ENCODE measurements at regions not wholly inside any gene's neighbourhood (a gene's known extent, or its start where the extent isn't known, plus 50 kb on each side); places are given as distances from the start of the nearest gene placed in this dataset.
A peak's percentile ranks its signal among the peaks of the same experiment; 100 is the strongest.
"Not testable (repeated sequence)": the region's sequence is repeated elsewhere in the genome, so short reads cannot be mapped to it uniquely, and the experiment has no call there.

DNA sequence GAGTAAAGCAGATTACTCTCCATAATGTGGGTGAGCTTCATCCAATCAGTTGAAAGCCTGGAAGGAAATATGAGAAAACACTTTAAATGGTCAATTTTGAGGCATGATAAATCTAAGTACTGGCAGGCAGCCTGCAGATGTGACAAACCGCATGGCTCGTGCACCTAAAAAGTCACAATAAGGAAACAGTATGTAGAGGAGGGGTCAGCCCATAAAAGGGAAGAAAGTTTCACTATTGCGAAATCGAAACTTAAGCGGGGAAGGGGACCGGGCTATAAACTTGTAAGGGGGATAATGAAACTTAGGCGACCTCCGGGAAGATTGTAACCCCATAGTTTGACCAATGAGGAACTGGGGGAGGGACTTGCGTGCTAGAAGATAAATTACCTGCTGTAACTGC lies 109.8 kb downstream of the PLPPR4 start:
- H3K4me1 ChIP-seq (ENCODE audit: control insufficient read depth in 2 of 2, insufficient read depth in 2 of 2, low read length in 2 of 2): no peaks in the 10 kb centered on the region

DNA sequence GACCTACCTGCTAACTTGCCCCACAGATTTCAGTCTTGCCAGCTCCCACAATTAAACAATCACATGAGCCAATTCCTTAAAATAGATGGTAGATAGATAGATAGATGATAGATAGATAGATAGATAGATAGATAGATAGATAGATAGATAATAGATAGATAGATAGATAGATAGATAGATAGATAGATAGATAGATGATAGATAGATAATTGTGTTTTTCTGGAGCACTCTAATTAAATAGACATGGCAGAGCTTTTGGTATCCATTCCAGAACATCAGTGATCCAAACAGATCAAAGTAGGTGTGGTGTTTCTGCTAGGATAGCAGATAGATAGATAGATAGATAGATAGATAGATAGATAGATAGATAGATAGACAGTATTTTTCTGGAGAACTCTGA lies 110.4 kb downstream of the PLPPR4 start:
- not testable (repeated sequence) for ATAC-seq; H3K36me3 ChIP-seq (ENCODE audit: control insufficient read depth in 2 of 3, insufficient read depth in 3 of 3, low read length in 3 of 3); H3K9me3 Mint-ChIP-seq

More for the DNA sequence above, 109.8 kb downstream of the PLPPR4 start:
- no peaks in the 10 kb centered on the region for H3K27me3 ChIP-seq (ENCODE audit: control insufficient read depth in 2 of 2, insufficient read depth in 2 of 2, low read length in 2 of 2)
- ATAC-seq (no peak), DNase-seq (no peak)
- Mint-ChIP-seq H3K36me3 (no peaks in the 10 kb centered on the region), H3K27me3 (peaks cover 0 to 8% (median 0%) of the 10 kb centered on the region in 5 donors), H3K4me3 (peak overlapping the region in 3 of 10 donors; percentile 27 to 46 (median 32)), H3K9me3 (peaks cover 0 to 2% (median 0%) of the 10 kb centered on the region in 11 donors), H3K4me1 (peaks cover 0 to 7% (median 3%) of the 10 kb centered on the region in 7 donors), H3K27ac (no peak overlapping the region)
- H3K4me3 ChIP-seq (ENCODE audit: low read length): no peak overlapping the region
- ChIA-PET POLR2A (no interaction called here), CTCF (no interaction called here)
- no peaks in the 10 kb centered on the region for H3K9me3 ChIP-seq (ENCODE audit: control insufficient read depth in 2 of 3, low read length in 3 of 3)
- intact Hi-C loops (cut with micrococcal nuclease): no loop called here
- no peaks in the 10 kb centered on the region for H3K36me3 ChIP-seq (ENCODE audit: control insufficient read depth in 2 of 3, insufficient read depth in 3 of 3, low read length in 3 of 3)
- H3K27ac ChIP-seq (ENCODE audit: low read depth, low read length): no peak overlapping the region

DNA sequence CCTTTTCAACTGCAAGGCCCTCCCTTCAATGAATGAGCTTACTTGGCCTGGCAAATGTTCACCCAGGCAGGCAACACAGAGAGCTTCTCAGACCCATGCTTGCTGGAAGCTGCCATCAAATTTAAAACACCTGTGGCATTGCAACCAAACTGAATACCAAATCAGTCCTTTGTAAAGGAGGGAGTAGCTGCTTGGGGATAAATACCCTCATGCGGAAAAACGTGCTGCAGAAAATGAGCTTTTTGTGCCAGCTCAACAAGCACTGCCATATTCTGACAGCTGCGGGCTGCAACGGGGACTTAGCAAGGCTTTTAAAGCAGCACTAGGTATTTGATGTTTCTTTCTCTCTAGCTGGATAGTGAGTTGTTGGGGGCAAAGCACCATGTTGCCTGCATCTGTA lies 119.7 kb downstream of the PLPPR4 start:
- Mint-ChIP-seq H3K27me3 (peaks cover 0 to 4% (median 4%) of the 10 kb centered on the region in 5 donors), H3K36me3 (no peaks in the 10 kb centered on the region)
- no peaks in the 10 kb centered on the region for H3K27me3 ChIP-seq (ENCODE audit: control insufficient read depth in 2 of 2, insufficient read depth in 2 of 2, low read length in 2 of 2)

More for the DNA sequence above, 110.4 kb downstream of the PLPPR4 start:
- CTCF ChIA-PET; H3K4me3 ChIP-seq (ENCODE audit: low read length); H3K27me3 Mint-ChIP-seq; intact Hi-C loops (cut with micrococcal nuclease); H3K9me3 ChIP-seq (ENCODE audit: control insufficient read depth in 2 of 3, low read length in 3 of 3); H3K4me1 ChIP-seq (ENCODE audit: control insufficient read depth in 2 of 2, insufficient read depth in 2 of 2, low read length in 2 of 2); POLR2A ChIA-PET; H3K27me3 ChIP-seq (ENCODE audit: control insufficient read depth in 2 of 2, insufficient read depth in 2 of 2, low read length in 2 of 2); H3K36me3 Mint-ChIP-seq; H3K4me1 Mint-ChIP-seq; DNase-seq; H3K4me3 Mint-ChIP-seq; H3K27ac Mint-ChIP-seq; H3K27ac ChIP-seq (ENCODE audit: low read depth, low read length): not testable (repeated sequence)

DNA sequence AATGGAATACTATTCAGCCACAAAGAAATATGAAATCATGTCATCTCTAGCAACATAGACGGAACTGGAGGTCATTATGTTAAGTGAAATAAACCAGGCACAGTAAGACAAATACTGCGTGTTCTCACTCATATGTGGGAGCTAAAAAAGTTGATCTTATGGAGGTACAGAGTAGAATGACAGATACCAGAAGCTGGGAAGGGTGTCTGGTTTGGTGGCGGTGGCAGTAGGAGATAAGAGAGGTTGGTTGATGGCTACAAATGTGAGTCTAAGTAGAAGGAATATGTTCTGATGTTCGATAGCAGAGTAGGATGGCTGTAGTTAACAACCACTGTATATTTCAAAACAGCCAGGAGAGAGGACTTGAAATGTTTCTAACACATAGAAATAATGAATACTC lies 121.6 kb downstream of the PLPPR4 start:
- CTCF ChIA-PET: no interaction called here
- Histone ChIP-seq H3K36me3 (ENCODE audit: control insufficient read depth in 2 of 3, insufficient read depth in 3 of 3, low read length in 3 of 3) (no peaks in the 10 kb centered on the region), H3K4me3 (ENCODE audit: low read length) (no peak overlapping the region), H3K27ac (ENCODE audit: low read depth, low read length) (no peak overlapping the region), H3K4me1 (ENCODE audit: control insufficient read depth in 2 of 2, insufficient read depth in 2 of 2, low read length in 2 of 2) (no peaks in the 10 kb centered on the region), H3K9me3 (ENCODE audit: control insufficient read depth in 2 of 3, low read length in 3 of 3) (no peaks in the 10 kb centered on the region), H3K27me3 (ENCODE audit: control insufficient read depth in 2 of 2, insufficient read depth in 2 of 2, low read length in 2 of 2) (no peaks in the 10 kb centered on the region)
- intact Hi-C loops (cut with micrococcal nuclease): no loop called here
- no peaks in the 10 kb centered on the region for H3K4me1 Mint-ChIP-seq
- DNase-seq (no peak), ATAC-seq (no peak)
- peaks cover 0 to 4% (median 4%) of the 10 kb centered on the region in 5 donors for H3K27me3 Mint-ChIP-seq
- POLR2A ChIA-PET: no interaction called here
- H3K9me3 Mint-ChIP-seq: peaks cover 0 to 10% (median 4%) of the 10 kb centered on the region in 11 donors
- no peak overlapping the region for H3K27ac Mint-ChIP-seq
- H3K4me3 Mint-ChIP-seq: no peak overlapping the region
- no peaks in the 10 kb centered on the region for H3K36me3 Mint-ChIP-seq

More for the DNA sequence above, 119.7 kb downstream of the PLPPR4 start:
- Histone ChIP-seq H3K4me1 (ENCODE audit: control insufficient read depth in 2 of 2, insufficient read depth in 2 of 2, low read length in 2 of 2) (no peaks in the 10 kb centered on the region), H3K27ac (ENCODE audit: low read depth, low read length) (no peak overlapping the region), H3K9me3 (ENCODE audit: control insufficient read depth in 2 of 3, low read length in 3 of 3) (no peaks in the 10 kb centered on the region), H3K4me3 (ENCODE audit: low read length) (no peak overlapping the region), H3K36me3 (ENCODE audit: control insufficient read depth in 2 of 3, insufficient read depth in 3 of 3, low read length in 3 of 3) (no peaks in the 10 kb centered on the region)
- Mint-ChIP-seq H3K4me1 (no peaks in the 10 kb centered on the region), H3K4me3 (no peak overlapping the region), H3K9me3 (peaks cover 0 to 10% (median 4%) of the 10 kb centered on the region in 11 donors), H3K27ac (no peak overlapping the region)
- ChIA-PET POLR2A (no interaction called here), CTCF (no interaction called here)
- no peak for DNase-seq
- intact Hi-C loops (cut with micrococcal nuclease): no loop called here
- ATAC-seq: no peak

DNA sequence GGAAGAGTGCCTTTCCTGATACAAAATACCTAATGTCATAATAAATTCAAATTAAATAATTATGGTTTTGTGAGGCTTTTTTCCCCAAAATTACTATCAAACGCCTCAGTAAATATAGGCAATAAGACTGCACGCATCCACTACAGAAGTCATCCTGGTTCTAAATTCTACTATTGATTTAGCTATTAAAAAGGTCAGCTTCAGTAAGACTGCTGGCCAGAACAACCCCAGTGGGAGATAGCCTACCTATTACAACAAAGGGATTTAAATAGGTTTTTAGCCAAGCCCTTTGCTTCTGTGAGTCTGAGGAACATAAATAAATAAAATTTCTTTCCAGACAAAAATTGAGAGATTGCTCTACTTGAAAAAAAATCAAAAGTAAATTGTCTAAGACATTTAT lies 132.1 kb downstream of the PLPPR4 start:
- Mint-ChIP-seq H3K9me3 (peaks cover 0 to 4% (median 0%) of the 10 kb centered on the region in 11 donors), H3K27ac (no peak overlapping the region), H3K4me3 (no peak overlapping the region), H3K27me3 (peaks cover 0 to 16% (median 8%) of the 10 kb centered on the region in 5 donors), H3K36me3 (no peaks in the 10 kb centered on the region), H3K4me1 (no peaks in the 10 kb centered on the region)
- H3K27me3 ChIP-seq (ENCODE audit: control insufficient read depth in 2 of 2, insufficient read depth in 2 of 2, low read length in 2 of 2): peaks cover 0 to 1% of the 10 kb centered on the region in 2 donors
- DNase-seq (no peak), ATAC-seq (no peak)
- H3K36me3 ChIP-seq (ENCODE audit: control insufficient read depth in 2 of 3, insufficient read depth in 3 of 3, low read length in 3 of 3): no peaks in the 10 kb centered on the region
- no peaks in the 10 kb centered on the region for H3K4me1 ChIP-seq (ENCODE audit: control insufficient read depth in 2 of 2, insufficient read depth in 2 of 2, low read length in 2 of 2)
- H3K9me3 ChIP-seq (ENCODE audit: control insufficient read depth in 2 of 3, low read length in 3 of 3): no peaks in the 10 kb centered on the region
- H3K4me3 ChIP-seq (ENCODE audit: low read length): no peak overlapping the region
- ChIA-PET POLR2A (no interaction called here), CTCF (no interaction called here)
- intact Hi-C loops (cut with micrococcal nuclease): no loop called here
- no peak overlapping the region for H3K27ac ChIP-seq (ENCODE audit: low read depth, low read length)

DNA sequence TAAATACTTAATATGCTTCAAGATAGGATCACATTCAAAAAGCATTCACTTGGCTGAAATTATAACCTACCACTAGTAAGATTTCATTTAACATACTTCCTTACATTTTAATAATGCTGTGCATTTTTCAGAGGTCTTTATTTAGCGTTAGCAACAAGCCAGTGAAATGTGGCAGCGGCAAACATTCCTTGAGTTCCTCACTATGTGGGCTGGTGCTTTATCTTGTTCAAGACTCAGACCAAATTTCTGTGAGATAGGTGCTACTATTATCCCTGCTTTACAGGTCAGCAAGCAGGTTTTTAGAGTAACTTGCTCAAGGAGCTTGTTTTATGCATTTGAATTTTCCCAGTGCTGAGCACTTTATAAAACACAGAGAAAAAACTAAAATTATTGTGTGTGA lies 132.7 kb downstream of the PLPPR4 start:
- intact Hi-C loops (cut with micrococcal nuclease): no loop called here
- Histone ChIP-seq H3K4me1 (ENCODE audit: control insufficient read depth in 2 of 2, insufficient read depth in 2 of 2, low read length in 2 of 2) (no peaks in the 10 kb centered on the region), H3K27me3 (ENCODE audit: control insufficient read depth in 2 of 2, insufficient read depth in 2 of 2, low read length in 2 of 2) (no peaks in the 10 kb centered on the region), H3K27ac (ENCODE audit: low read depth, low read length) (no peak overlapping the region), H3K9me3 (ENCODE audit: control insufficient read depth in 2 of 3, low read length in 3 of 3) (no peaks in the 10 kb centered on the region), H3K4me3 (ENCODE audit: low read length) (no peak overlapping the region), H3K36me3 (ENCODE audit: control insufficient read depth in 2 of 3, insufficient read depth in 3 of 3, low read length in 3 of 3) (no peaks in the 10 kb centered on the region)
- ChIA-PET CTCF (no interaction called here), POLR2A (no interaction called here)
- H3K9me3 Mint-ChIP-seq: peaks cover 0 to 4% (median 0%) of the 10 kb centered on the region in 11 donors
- no peaks in the 10 kb centered on the region for H3K36me3 Mint-ChIP-seq
- H3K27me3 Mint-ChIP-seq: peaks cover 0 to 16% (median 8%) of the 10 kb centered on the region in 5 donors
- H3K4me1 Mint-ChIP-seq: no peaks in the 10 kb centered on the region
- no peak for DNase-seq
- H3K27ac Mint-ChIP-seq: no peak overlapping the region
- H3K4me3 Mint-ChIP-seq: no peak overlapping the region
- ATAC-seq: no peak

DNA sequence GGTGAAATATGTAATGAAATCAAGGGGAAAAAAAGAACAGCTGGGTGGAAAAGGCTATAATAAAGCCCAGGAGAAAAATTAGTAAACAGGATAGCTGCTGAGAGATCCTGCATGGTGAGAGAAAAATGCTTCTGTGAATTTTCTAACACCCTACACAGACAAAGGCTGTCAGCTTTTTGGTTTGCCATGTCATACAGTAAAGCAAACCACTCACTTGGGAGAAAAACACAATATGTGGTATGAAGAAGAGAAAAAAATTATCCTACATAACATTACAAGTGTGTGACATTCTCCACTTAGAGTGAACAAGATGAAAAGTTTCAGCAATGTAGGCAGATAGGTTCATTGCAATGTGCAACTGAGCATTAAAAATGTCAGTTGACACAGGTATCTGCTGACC lies 133.6 kb downstream of the PLPPR4 start:
- no peak overlapping the region for H3K27ac Mint-ChIP-seq
- H3K36me3 ChIP-seq (ENCODE audit: control insufficient read depth in 2 of 3, insufficient read depth in 3 of 3, low read length in 3 of 3): no peaks in the 10 kb centered on the region
- H3K9me3 ChIP-seq (ENCODE audit: control insufficient read depth in 2 of 3, low read length in 3 of 3): no peaks in the 10 kb centered on the region
- H3K27me3 ChIP-seq (ENCODE audit: control insufficient read depth in 2 of 2, insufficient read depth in 2 of 2, low read length in 2 of 2): no peaks in the 10 kb centered on the region
- CTCF ChIA-PET: no interaction called here
- H3K4me1 Mint-ChIP-seq: no peaks in the 10 kb centered on the region
- H3K9me3 Mint-ChIP-seq: peaks cover 0 to 4% (median 0%) of the 10 kb centered on the region in 11 donors
- no peak overlapping the region for H3K4me3 Mint-ChIP-seq
- no peaks in the 10 kb centered on the region for H3K4me1 ChIP-seq (ENCODE audit: control insufficient read depth in 2 of 2, insufficient read depth in 2 of 2, low read length in 2 of 2)
- POLR2A ChIA-PET: no interaction called here
- H3K27ac ChIP-seq (ENCODE audit: low read depth, low read length): no peak overlapping the region
- intact Hi-C loops (cut with micrococcal nuclease): no loop called here
- ATAC-seq (no peak), DNase-seq (no peak)
- H3K27me3 Mint-ChIP-seq: peaks cover 0 to 16% (median 8%) of the 10 kb centered on the region in 5 donors
- H3K4me3 ChIP-seq (ENCODE audit: low read length): no peak overlapping the region
- H3K36me3 Mint-ChIP-seq: no peaks in the 10 kb centered on the region
